ENCODE measurements at regions not wholly inside any gene's neighbourhood (a gene's known extent, or its start where the extent isn't known, plus 50 kb on each side); places are given as distances from the start of the nearest gene placed in this dataset.

DNA sequence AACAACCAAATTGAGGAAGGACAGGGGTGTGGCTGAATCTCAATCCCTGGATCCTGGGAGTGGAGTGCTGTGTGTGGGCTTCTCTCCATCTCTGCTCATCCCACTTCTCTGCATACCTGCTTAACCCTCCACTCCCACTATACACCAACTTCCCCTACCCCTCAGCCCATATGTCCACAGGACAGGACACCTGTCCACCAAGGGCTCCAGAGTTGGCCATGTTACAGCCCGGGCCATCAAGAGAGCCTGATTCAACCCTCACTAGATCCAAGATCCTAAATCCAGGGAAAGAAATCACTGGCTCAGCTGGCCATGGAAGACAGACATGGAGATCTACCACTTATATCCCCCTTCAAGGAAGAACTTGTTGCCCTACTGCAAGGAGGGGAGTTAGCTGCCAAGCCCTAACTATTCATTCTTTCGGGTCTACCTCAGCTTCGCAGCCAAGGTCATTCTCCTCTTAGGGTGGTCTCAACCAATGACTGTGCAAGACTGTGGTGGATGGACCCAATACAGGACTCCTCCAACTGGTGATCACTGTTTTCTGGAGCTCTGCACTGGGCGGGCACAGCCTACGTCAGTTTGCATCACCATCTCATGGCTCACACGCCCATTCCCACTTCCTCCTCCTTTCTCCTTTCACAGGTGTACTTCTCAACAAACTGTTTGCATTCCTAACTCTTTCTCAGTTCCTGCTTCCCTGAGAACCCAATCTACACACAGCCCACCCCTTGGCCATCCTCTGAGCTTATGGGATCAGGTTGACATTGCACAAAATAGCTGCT is 53.7 kb upstream of the ZBTB43 start:
- no peaks in the 10 kb centered on the region for H3K4me1 Mint-ChIP-seq (ENCODE audit: low read depth)
- no peaks in the 10 kb centered on the region for H3K36me3 Mint-ChIP-seq (ENCODE audit: low read depth)
- H3K27ac Mint-ChIP-seq (ENCODE audit: unreplicated experiment) = no peak overlapping the region
- H3K27me3 Mint-ChIP-seq (ENCODE audit: low read depth) = peaks cover 52% of the 10 kb centered on the region
- DNase-seq (ENCODE audit: low spot score) = no peak
- H3K9me3 Mint-ChIP-seq (ENCODE audit: low read depth) = no peaks in the 10 kb centered on the region
- H3K4me3 Mint-ChIP-seq (ENCODE audit: unreplicated experiment) = no peak overlapping the region
- TF ChIP-seq, protein P1, sequence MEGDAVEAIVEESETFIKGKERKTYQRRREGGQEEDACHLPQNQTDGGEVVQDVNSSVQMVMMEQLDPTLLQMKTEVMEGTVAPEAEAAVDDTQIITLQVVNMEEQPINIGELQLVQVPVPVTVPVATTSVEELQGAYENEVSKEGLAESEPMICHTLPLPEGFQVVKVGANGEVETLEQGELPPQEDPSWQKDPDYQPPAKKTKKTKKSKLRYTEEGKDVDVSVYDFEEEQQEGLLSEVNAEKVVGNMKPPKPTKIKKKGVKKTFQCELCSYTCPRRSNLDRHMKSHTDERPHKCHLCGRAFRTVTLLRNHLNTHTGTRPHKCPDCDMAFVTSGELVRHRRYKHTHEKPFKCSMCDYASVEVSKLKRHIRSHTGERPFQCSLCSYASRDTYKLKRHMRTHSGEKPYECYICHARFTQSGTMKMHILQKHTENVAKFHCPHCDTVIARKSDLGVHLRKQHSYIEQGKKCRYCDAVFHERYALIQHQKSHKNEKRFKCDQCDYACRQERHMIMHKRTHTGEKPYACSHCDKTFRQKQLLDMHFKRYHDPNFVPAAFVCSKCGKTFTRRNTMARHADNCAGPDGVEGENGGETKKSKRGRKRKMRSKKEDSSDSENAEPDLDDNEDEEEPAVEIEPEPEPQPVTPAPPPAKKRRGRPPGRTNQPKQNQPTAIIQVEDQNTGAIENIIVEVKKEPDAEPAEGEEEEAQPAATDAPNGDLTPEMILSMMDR (IDR thresholded peaks at IDR 0.05) = no peak

DNA sequence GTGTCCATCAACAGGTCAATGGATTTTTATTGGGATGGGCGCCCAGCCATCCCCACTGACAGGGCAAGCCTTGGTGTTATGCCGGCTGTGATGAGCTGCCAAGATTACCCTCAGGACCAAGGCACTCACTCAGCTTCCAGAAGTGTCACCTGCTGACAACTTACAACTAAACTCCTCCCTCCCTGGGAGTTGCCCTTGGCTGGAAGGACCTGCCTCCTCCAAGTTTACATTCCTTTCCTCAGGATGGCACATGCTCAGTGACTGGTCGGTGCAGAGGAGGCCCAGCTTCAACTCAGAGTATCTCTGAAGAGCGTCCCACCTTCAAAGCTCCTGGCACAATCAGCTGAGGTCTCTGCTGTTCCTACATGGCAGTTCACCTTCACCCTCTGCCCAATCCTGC is 52.5 kb upstream of the ZBTB43 start:
- TF ChIP-seq, protein P1 (IDR thresholded peaks at IDR 0.05) = no peak
- no peak for DNase-seq (ENCODE audit: low spot score)
- Mint-ChIP-seq H3K27ac (ENCODE audit: unreplicated experiment) (no peak overlapping the region), H3K9me3 (ENCODE audit: low read depth) (no peaks in the 10 kb centered on the region), H3K4me3 (ENCODE audit: unreplicated experiment) (no peak overlapping the region), H3K36me3 (ENCODE audit: low read depth) (no peaks in the 10 kb centered on the region), H3K4me1 (ENCODE audit: low read depth) (no peaks in the 10 kb centered on the region), H3K27me3 (ENCODE audit: low read depth) (peaks cover 51% of the 10 kb centered on the region)

DNA sequence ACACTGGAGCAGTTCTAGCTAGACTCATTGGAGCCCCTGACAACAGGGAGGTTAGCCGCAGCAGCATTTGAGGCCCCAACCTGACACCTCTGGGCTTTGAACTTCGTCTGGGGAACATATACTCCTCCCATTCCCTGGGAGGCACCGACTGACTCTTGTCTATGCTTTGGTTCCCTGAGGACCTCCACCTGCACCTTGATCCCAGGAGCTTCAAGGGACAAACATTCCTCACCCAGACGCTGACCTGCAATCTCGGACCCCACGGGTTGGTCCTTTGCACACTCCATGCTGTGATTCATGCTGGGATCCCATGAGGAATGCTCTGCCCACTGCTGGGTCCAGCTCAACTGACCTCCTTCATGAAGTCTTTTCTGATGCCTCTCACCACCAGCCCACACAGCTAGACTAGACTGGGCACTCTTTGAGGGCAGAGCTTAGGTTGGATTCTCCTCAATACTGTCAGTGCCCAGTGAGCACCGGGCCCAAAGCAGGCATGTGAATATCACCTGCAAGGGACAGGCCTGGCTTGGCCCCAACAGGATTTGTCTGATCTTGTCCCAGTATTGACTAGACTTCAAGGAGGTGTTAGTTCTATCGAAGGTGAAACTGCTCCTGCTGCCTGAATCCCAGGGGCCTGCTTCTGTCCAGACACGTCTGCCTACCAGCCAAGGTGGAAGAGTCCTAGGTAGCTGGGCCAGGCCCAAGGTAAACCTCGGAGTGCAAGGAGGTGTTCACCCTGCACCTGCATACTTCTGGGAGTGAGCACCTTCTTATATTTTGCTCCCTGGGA is 51.8 kb upstream of the ZBTB43 start:
- H3K4me3 Mint-ChIP-seq (ENCODE audit: unreplicated experiment) = no peak overlapping the region
- H3K27me3 Mint-ChIP-seq (ENCODE audit: low read depth) = peaks cover 44% of the 10 kb centered on the region
- H3K9me3 Mint-ChIP-seq (ENCODE audit: low read depth) = no peaks in the 10 kb centered on the region
- no peaks in the 10 kb centered on the region for H3K36me3 Mint-ChIP-seq (ENCODE audit: low read depth)
- TF ChIP-seq, protein P1 (IDR thresholded peaks at IDR 0.05) = no peak
- no peak overlapping the region for H3K27ac Mint-ChIP-seq (ENCODE audit: unreplicated experiment)
- DNase-seq (ENCODE audit: low spot score) = no peak
- no peaks in the 10 kb centered on the region for H3K4me1 Mint-ChIP-seq (ENCODE audit: low read depth)

DNA sequence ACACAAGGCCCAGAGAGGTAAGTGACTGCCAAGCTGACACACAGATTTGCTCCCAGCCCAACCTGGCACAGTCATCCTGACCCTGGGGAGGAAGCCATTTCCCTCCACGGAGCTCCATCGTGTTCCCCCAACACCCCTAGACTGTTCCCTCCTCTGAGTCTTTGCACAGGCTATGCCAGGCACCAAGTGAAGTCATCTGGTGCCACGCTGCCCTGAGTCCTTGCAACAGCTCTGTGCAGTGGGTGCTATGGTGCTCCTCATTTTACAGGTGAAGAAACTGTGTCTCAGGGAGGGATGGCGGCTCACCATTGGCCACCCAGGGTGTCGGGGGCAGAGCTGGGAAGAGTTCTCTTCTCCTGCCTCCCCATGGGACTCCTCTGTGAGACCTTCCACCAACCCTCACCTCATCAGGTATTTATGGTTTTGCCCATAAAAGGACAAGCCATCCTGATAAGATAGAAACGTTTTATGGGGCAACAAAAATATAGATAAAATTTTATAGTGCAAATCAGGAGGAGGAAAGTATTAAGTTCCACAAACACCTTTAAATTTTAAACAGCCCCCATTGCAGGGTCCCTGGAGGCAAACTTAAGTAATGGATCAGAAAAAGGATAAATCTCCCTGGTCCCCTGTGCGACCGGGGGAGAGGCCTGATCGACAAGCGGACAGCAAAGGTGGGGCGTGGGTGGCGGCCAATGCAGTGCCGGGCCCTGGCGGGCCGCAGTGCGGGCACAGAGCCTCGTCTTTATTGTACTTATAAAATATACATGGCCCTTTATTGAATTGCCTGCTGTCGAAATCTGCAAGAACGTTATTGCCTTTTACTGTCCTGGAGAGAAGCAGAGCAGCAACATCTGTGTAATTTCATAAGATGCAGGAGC is 50.2 kb upstream of the ZBTB43 start:
- Mint-ChIP-seq H3K4me1 (ENCODE audit: low read depth) (no peaks in the 10 kb centered on the region), H3K4me3 (ENCODE audit: unreplicated experiment) (no peak overlapping the region), H3K36me3 (ENCODE audit: low read depth) (no peaks in the 10 kb centered on the region), H3K9me3 (ENCODE audit: low read depth) (no peaks in the 10 kb centered on the region), H3K27ac (ENCODE audit: unreplicated experiment) (no peak overlapping the region), H3K27me3 (ENCODE audit: low read depth) (peaks cover 37% of the 10 kb centered on the region)
- no peak for DNase-seq (ENCODE audit: low spot score)
- TF ChIP-seq, protein P1 (IDR thresholded peaks at IDR 0.05) = no peak
